Dendritic cell treated with granulocyte-macrophage colony-stimulating factor and Interleukin-4, amounts not matched to agents 40 ng/mL and 50 ng/mL, for 4 days (primary cell): ENCODE measurements at regions not wholly inside any gene's neighbourhood (a gene's known extent, or its start where the extent isn't known, plus 50 kb on each side); places are given as distances from the start of the nearest gene placed in this dataset.

Experiments
- H3K27ac Mint-ChIP-seq: one replicate; pipeline ENCODE4 v1.8.0; 2022; ENCODE audit warnings: mild to moderate bottlenecking, mixed read lengths
- H3K27me3 Mint-ChIP-seq: one replicate; pipeline ENCODE4 v1.8.0; 2022; ENCODE audit warnings: mild to moderate bottlenecking, mixed read lengths
- H3K36me3 Mint-ChIP-seq: one replicate; pipeline ENCODE4 v1.8.0; 2022; ENCODE audit warnings: low read depth, mixed read lengths
- H3K4me1 Mint-ChIP-seq: one replicate; pipeline ENCODE4 v1.8.0; 2022; ENCODE audit warnings: low read depth, mixed read lengths
- H3K4me3 Mint-ChIP-seq: one replicate; pipeline ENCODE4 v1.8.0; 2022; ENCODE audit warnings: mild to moderate bottlenecking, moderate library complexity, mixed read lengths
- H3K9me3 Mint-ChIP-seq: one replicate; pipeline ENCODE4 v1.8.0; 2022; ENCODE audit warnings: mixed read lengths
- intact Hi-C: fragments of 100-400 bp; cut with micrococcal nuclease; formaldehyde crosslinking; loops from one replicate; pipeline ENCODE4 v1.15.0; 2022

GRCh38 chr2:136049011-136049742 lies 63.8 kb upstream of the DARS1 start:
- Mint-ChIP-seq H3K36me3 (no peaks in the 10 kb centered on the region), H3K9me3 (no peaks in the 10 kb centered on the region), H3K27me3 (no peaks in the 10 kb centered on the region), H3K27ac (no peak overlapping the region), H3K4me3 (no peak overlapping the region), H3K4me1 (peaks cover 51% of the 10 kb centered on the region)
- intact Hi-C loops, result no loop called here

GRCh38 chr2:136045835-136046570 lies 60.6 kb upstream of the DARS1 start:
- no peak overlapping the region for H3K27ac Mint-ChIP-seq
- H3K27me3 Mint-ChIP-seq, result no peaks in the 10 kb centered on the region
- no peak overlapping the region for H3K4me3 Mint-ChIP-seq
- intact Hi-C loops, result no loop called here
- H3K9me3 Mint-ChIP-seq, result no peaks in the 10 kb centered on the region
- no peaks in the 10 kb centered on the region for H3K36me3 Mint-ChIP-seq
- H3K4me1 Mint-ChIP-seq, result peaks cover 45% of the 10 kb centered on the region

GRCh38 chr2:136045344-136045743 lies 59.9 kb upstream of the DARS1 start:
- Mint-ChIP-seq H3K27me3 (no peaks in the 10 kb centered on the region), H3K36me3 (no peaks in the 10 kb centered on the region), H3K9me3 (no peaks in the 10 kb centered on the region), H3K27ac (no peak overlapping the region), H3K4me3 (no peak overlapping the region), H3K4me1 (peaks cover 39% of the 10 kb centered on the region)
- intact Hi-C loops, result no loop called here
